ENCODE measurements at regions not wholly inside any gene's neighbourhood (a gene's known extent, or its start where the extent isn't known, plus 50 kb on each side); places are given as distances from the start of the nearest gene placed in this dataset.

GRCh38 chr1:68720476-68720875 is 223.6 kb upstream of the DEPDC1 start:
- TF ChIP-seq TAF1 (IDR thresholded peaks at IDR 0.05; ENCODE audit: low read depth) = no peak
- TF ChIP-seq EZH2 (IDR thresholded peaks at IDR 0.05; ENCODE audit: borderline replicate concordance, insufficient read depth, low read length, poor library complexity, severe bottlenecking) = no peak
- TF ChIP-seq, protein P1, sequence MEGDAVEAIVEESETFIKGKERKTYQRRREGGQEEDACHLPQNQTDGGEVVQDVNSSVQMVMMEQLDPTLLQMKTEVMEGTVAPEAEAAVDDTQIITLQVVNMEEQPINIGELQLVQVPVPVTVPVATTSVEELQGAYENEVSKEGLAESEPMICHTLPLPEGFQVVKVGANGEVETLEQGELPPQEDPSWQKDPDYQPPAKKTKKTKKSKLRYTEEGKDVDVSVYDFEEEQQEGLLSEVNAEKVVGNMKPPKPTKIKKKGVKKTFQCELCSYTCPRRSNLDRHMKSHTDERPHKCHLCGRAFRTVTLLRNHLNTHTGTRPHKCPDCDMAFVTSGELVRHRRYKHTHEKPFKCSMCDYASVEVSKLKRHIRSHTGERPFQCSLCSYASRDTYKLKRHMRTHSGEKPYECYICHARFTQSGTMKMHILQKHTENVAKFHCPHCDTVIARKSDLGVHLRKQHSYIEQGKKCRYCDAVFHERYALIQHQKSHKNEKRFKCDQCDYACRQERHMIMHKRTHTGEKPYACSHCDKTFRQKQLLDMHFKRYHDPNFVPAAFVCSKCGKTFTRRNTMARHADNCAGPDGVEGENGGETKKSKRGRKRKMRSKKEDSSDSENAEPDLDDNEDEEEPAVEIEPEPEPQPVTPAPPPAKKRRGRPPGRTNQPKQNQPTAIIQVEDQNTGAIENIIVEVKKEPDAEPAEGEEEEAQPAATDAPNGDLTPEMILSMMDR (IDR thresholded peaks at IDR 0.05; ENCODE audit: poor library complexity, severe bottlenecking) = no peak
- TF ChIP-seq REST (IDR thresholded peaks at IDR 0.05; ENCODE audit: borderline replicate concordance) = no peak
- no peak for TF ChIP-seq POLR2AphosphoS5 (IDR thresholded peaks at IDR 0.05)
- TF ChIP-seq EP300 (conservative IDR thresholded peaks at IDR 0.05; ENCODE audit: poor library complexity, severe bottlenecking) = no peak
- TF ChIP-seq SMC3 (conservative IDR thresholded peaks at IDR 0.05; ENCODE audit: poor library complexity) = no peak
- no peak for TF ChIP-seq MXI1 (conservative IDR thresholded peaks at IDR 0.05; ENCODE audit: poor library complexity, severe bottlenecking)
- TF ChIP-seq RAD21 (conservative IDR thresholded peaks at IDR 0.05) = no peak
